GM12878 (cell line): ENCODE measurements at regions not wholly inside any gene's neighbourhood (a gene's known extent, or its start where the extent isn't known, plus 50 kb on each side); places are given as distances from the start of the nearest gene placed in this dataset.

Source experiments
- ATAC-seq: fragments of 200-7000 bp; cut with Tn5 transposase; 3 replicates; pipeline ENCODE4 v1.9.1; 2020; ENCODE audit warnings: mild to moderate bottlenecking, moderate library complexity
- BruUV-seq: library from RNA; stranded (reverse); fragments of 400-500 nt; replicated peaks from 2 replicates; lab custom pipeline; 2021; lab: Mats Ljungman, UMichigan
- CTCF ChIA-PET: fragments of 300-600 bp; sonication (Branson Sonifier 250); formaldehyde crosslinking; extraction: SDS; loops from one replicate; lab custom pipeline; 2021; ENCODE audit warnings: inconsistent platforms; lab: Yijun Ruan, JAX
- POLR2A ChIA-PET: fragments of 350-600 bp; formaldehyde crosslinking; extraction: SDS; loops from one replicate; lab custom pipeline; 2021; ENCODE audit warnings: inconsistent platforms; lab: Charles Lee
- RAD21 ChIA-PET: fragments of 300-600 bp; sonication (Branson Sonifier 250); formaldehyde crosslinking; loops from one replicate; lab custom pipeline; 2023; ENCODE audit warnings: antibody characterized with exemption; ENCODE audit not compliant: unreplicated experiment; lab: Charles Lee
- SMC1A ChIA-PET: fragments of 300-600 bp; sonication (Branson Sonifier 250); formaldehyde crosslinking; loops from one replicate; lab custom pipeline; 2023; ENCODE audit not compliant: unreplicated experiment, uncharacterized antibody; lab: Charles Lee
- DNase-seq: peaks from one replicate; pipeline ENCODE4 v3.0.0-alpha.2; 2011; ENCODE audit warnings: low read depth, low spot score
- FAIRE-seq: peaks from 3 replicates; lab custom pipeline; 2011; peaks lifted over from hg19 to GRCh38; lab: Jason Lieb, UNC
- H2AFZ ChIP-seq: 2 replicates; pipeline ENCODE4 v1.6.0; 2011; ENCODE audit warnings: low read depth, low read length, control low read depth; ENCODE audit not compliant: control insufficient read depth
- H3K27ac ChIP-seq: 2 replicates; pipeline ENCODE4 v1.5.1; 2011; ENCODE audit warnings: control low read depth; ENCODE audit not compliant: control insufficient read depth, insufficient read depth
- H3K27me3 ChIP-seq, 2 experiments: replicated peaks in 1 of 2; 2 replicates each; pipeline versions ENCODE4 v1.6.0 to v1.6.1; 2011; ENCODE audit warnings: low read length in 1 of 2; ENCODE audit not compliant: control insufficient read depth in 2 of 2, insufficient read depth in 2 of 2
- H3K36me3 ChIP-seq, 2 experiments: 2 replicates each; pipeline ENCODE4 v1.5.1; 2011; ENCODE audit warnings: low read length in 1 of 2; ENCODE audit not compliant: control insufficient read depth in 2 of 2, insufficient read depth in 2 of 2
- H3K4me1 ChIP-seq: 2 replicates; pipeline ENCODE4 v1.6.1; 2011; ENCODE audit warnings: mild to moderate bottlenecking, low read length, moderate library complexity, mixed read lengths; ENCODE audit not compliant: control insufficient read depth, insufficient read depth
- H3K4me2 ChIP-seq: 2 replicates; pipeline ENCODE4 v1.6.0; 2011; ENCODE audit warnings: control low read depth; ENCODE audit not compliant: control insufficient read depth, insufficient read depth
- H3K4me3 ChIP-seq: fragments of 200-600 bp; sonication (generic); 2 replicates; pipeline ENCODE4 v1.5.1; 2016
- H3K79me2 ChIP-seq: 2 replicates; pipeline ENCODE4 v1.6.0; 2011; ENCODE audit warnings: low read length; ENCODE audit not compliant: control insufficient read depth, insufficient read depth
- H3K9ac ChIP-seq: 2 replicates; pipeline ENCODE4 v1.8.0; 2011; ENCODE audit warnings: low read length, control low read depth, mixed read lengths; ENCODE audit not compliant: control insufficient read depth, insufficient read depth
- H3K9me3 ChIP-seq: replicated peaks from 3 replicates; pipeline ENCODE4 v1.5.1; 2011; ENCODE audit warnings: mild to moderate bottlenecking, low read length; ENCODE audit not compliant: control insufficient read depth, insufficient read depth
- H4K20me1 ChIP-seq: 2 replicates; pipeline ENCODE4 v1.6.0; 2011; ENCODE audit not compliant: control insufficient read depth, insufficient read depth
- CHD2 ChIP-seq: IDR thresholded peaks from 2 replicates; pipeline ENCODE4 v1.6.1; 2011; ENCODE audit warnings: low read depth, low read length, improper control_type of control experiment, borderline replicate concordance
- CHD4 ChIP-seq: fragments of 200-600 bp; sonication (generic); IDR thresholded peaks from 2 replicates; pipeline ENCODE4 v1.6.1; 2016; ENCODE audit warnings: mild to moderate bottlenecking
- ESRRA ChIP-seq: IDR thresholded peaks from 2 replicates; pipeline ENCODE4 v1.6.1; 2012; ENCODE audit warnings: mild to moderate bottlenecking, low read length, improper control_type of control experiment
- FOXK2 ChIP-seq: fragments of 450-650 bp; IDR thresholded peaks from 2 replicates; pipeline ENCODE4 v1.6.1; 2017; ENCODE audit warnings: mild to moderate bottlenecking, moderate library complexity
- GATAD2B ChIP-seq: fragments of 450-650 bp; conservative IDR thresholded peaks from 2 replicates; pipeline ENCODE4 v1.6.1; 2017; ENCODE audit warnings: low read depth, mild to moderate bottlenecking, moderate library complexity
- MXI1 ChIP-seq: fragments of 150-350 bp; IDR thresholded peaks from 2 replicates; pipeline ENCODE4 v1.6.1; 2011; ENCODE audit warnings: low read depth, mild to moderate bottlenecking, inconsistent platforms, low read length, improper control_type of control experiment
- NFYA ChIP-seq: IDR thresholded peaks from 2 replicates; pipeline ENCODE4 v1.6.1; 2011; ENCODE audit warnings: low read depth, mild to moderate bottlenecking, low read length, improper control_type of control experiment, borderline replicate concordance
- NRF1 ChIP-seq: conservative IDR thresholded peaks from 2 replicates; pipeline ENCODE4 v1.6.1; 2011; ENCODE audit warnings: mild to moderate bottlenecking, low read depth, low read length, improper control_type of control experiment
- SIX5 ChIP-seq: IDR thresholded peaks from 2 replicates; pipeline ENCODE4 v1.6.1; 2011; ENCODE audit warnings: mild to moderate bottlenecking, low read depth, low read length, moderate library complexity; ENCODE audit not compliant: severe bottlenecking
- SMAD1 ChIP-seq: fragments of 450-650 bp; IDR thresholded peaks from 2 replicates; pipeline ENCODE4 v1.6.1; 2018; ENCODE audit warnings: mild to moderate bottlenecking, low read depth; ENCODE audit not compliant: partially characterized antibody
- TBL1XR1 ChIP-seq: IDR thresholded peaks from 2 replicates; pipeline ENCODE4 v1.6.1; 2012; ENCODE audit warnings: low read depth, low read length, improper control_type of control experiment
- ZNF24 ChIP-seq: fragments of 450-650 bp; IDR thresholded peaks from 2 replicates; pipeline ENCODE4 v1.6.1; 2017; ENCODE audit warnings: antibody characterized with exemption, mild to moderate bottlenecking
- ZNF384 ChIP-seq: IDR thresholded peaks from 2 replicates; pipeline ENCODE4 v1.6.1; 2012; ENCODE audit warnings: low read depth, mild to moderate bottlenecking, low read length, improper control_type of control experiment, borderline replicate concordance
- WGBS: methylation state at CpG from one replicate; pipeline ENCODE4 v1.1.6; 2016; ENCODE audit warnings: low lambda C conversion rate; ENCODE audit not compliant: insufficient replicate concordance, insufficient coverage; ENCODE audit errors: missing lambda C conversion rate; 5-methylcytosine and 5-hydroxymethylcytosine counted together
- in situ Hi-C: fragments of 300-500 bp; cut with MboI; formaldehyde crosslinking; loops from 9 replicates; pipeline ENCODE4 v1.14.3; 2018; ENCODE audit warnings: mixed read lengths
- intact Hi-C: fragments of 100-400 bp; cut with micrococcal nuclease; formaldehyde crosslinking; loops from one replicate; pipeline ENCODE4 v1.14.2; 2022; ENCODE audit not compliant: unreplicated experiment
- TF ChIP-seq, protein P1 (sequence below): IDR thresholded peaks from 2 replicates; pipeline ENCODE4 v1.6.1; 2012; ENCODE audit warnings: low read depth, low read length, improper control_type of control experiment
- TF ChIP-seq, protein P2 (sequence below): fragments of 450-650 bp; IDR thresholded peaks from 2 replicates; pipeline ENCODE4 v1.6.1; 2017; ENCODE audit warnings: mild to moderate bottlenecking, moderate library complexity
- TF ChIP-seq, protein P3 (sequence below): fragments of 450-650 bp; IDR thresholded peaks from 2 replicates; pipeline ENCODE4 v1.6.1; 2017; ENCODE audit warnings: mild to moderate bottlenecking, moderate library complexity

DNA sequence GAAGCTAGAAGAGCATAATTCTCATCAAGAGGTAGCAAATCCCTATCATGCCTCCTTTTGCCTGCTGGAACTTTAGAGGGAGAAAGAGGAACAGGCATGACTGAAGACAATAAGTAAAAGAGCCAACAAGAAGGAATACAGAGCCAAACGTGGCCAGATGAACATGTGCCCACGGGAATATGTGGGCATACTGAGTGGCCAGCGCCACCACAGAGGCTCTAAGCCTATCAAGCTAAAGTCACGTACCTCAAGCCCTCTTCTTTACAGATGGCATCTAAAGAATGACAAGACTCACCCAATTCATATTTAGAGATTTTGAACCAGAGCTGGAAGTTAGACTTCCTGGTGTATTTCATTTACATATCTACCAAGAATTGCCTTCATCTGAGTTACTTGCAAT lies 59.9 kb upstream of the ITGA4 start:
- no peak overlapping the region for H2AFZ ChIP-seq
- WGBS, result 65% methylated on average over 4 of the region's 4 CpGs
- H3K79me2 ChIP-seq, result no peaks in the 10 kb centered on the region
- H3K36me3 ChIP-seq, result no peaks in the 10 kb centered on the region
- intact Hi-C loops, result loop anchor here (5.0 kb wide), 1 partner anchor 85 kb away; no protein-coding TSS in a partner anchor
- no peak overlapping the region for H3K9ac ChIP-seq
- ChIA-PET CTCF (interaction anchor here (1.3 to 2.5 kb wide), 3 partner anchors 69 to 318 kb away, joined by 3 to 8 read pairs (median 5); no protein-coding TSS in a partner anchor), SMC1A (interaction anchor here (0.8 to 7.6 kb wide), 13 partner anchors 10 to 91 kb away, joined by 3 to 46 read pairs (median 3); no protein-coding TSS in a partner anchor), RAD21 (interaction anchor here (1.0 to 2.9 kb wide), 5 partner anchors 23 to 87 kb away, joined by 3 to 8 read pairs (median 3); partner anchors contain the start of gene ITGA4), POLR2A (interaction anchor here (0.5 kb wide), 1 partner anchor 83 kb away, joined by 3 read pairs; no protein-coding TSS in a partner anchor)
- ATAC-seq, result no peak
- H3K4me2 ChIP-seq, result no peak overlapping the region
- no peaks in the 10 kb centered on the region for H3K27me3 ChIP-seq
- no peak overlapping the region for H3K4me3 ChIP-seq
- H3K9me3 ChIP-seq, result no peaks in the 10 kb centered on the region; the same call in 2 of the 3 replicates
- H3K4me1 ChIP-seq, result peaks cover 2% of the 10 kb centered on the region; the same call in 1 of the 2 replicates
- FAIRE-seq, result no peak
- no peak overlapping the region for H3K27ac ChIP-seq
- BruUV-seq, result no TSS peak
- no peaks in the 10 kb centered on the region for H4K20me1 ChIP-seq
- in situ Hi-C loops, result no loop called here
- no peak for DNase-seq
- TF ChIP-seq MXI1, result no peak
- TF ChIP-seq NRF1, result no peak
- no peak for TF ChIP-seq TBL1XR1
- TF ChIP-seq CHD4, result no peak
- TF ChIP-seq SIX5, result no peak
- no peak for TF ChIP-seq FOXK2
- TF ChIP-seq NFYA, result no peak
- TF ChIP-seq, protein P1, sequence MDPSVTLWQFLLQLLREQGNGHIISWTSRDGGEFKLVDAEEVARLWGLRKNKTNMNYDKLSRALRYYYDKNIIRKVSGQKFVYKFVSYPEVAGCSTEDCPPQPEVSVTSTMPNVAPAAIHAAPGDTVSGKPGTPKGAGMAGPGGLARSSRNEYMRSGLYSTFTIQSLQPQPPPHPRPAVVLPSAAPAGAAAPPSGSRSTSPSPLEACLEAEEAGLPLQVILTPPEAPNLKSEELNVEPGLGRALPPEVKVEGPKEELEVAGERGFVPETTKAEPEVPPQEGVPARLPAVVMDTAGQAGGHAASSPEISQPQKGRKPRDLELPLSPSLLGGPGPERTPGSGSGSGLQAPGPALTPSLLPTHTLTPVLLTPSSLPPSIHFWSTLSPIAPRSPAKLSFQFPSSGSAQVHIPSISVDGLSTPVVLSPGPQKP, result no peak
- TF ChIP-seq CHD2, result no peak
- no peak for TF ChIP-seq ZNF384
- no peak for TF ChIP-seq SMAD1
- TF ChIP-seq GATAD2B, result no peak
- TF ChIP-seq ESRRA, result no peak
- no peak for TF ChIP-seq ZNF24
- TF ChIP-seq, protein P2, sequence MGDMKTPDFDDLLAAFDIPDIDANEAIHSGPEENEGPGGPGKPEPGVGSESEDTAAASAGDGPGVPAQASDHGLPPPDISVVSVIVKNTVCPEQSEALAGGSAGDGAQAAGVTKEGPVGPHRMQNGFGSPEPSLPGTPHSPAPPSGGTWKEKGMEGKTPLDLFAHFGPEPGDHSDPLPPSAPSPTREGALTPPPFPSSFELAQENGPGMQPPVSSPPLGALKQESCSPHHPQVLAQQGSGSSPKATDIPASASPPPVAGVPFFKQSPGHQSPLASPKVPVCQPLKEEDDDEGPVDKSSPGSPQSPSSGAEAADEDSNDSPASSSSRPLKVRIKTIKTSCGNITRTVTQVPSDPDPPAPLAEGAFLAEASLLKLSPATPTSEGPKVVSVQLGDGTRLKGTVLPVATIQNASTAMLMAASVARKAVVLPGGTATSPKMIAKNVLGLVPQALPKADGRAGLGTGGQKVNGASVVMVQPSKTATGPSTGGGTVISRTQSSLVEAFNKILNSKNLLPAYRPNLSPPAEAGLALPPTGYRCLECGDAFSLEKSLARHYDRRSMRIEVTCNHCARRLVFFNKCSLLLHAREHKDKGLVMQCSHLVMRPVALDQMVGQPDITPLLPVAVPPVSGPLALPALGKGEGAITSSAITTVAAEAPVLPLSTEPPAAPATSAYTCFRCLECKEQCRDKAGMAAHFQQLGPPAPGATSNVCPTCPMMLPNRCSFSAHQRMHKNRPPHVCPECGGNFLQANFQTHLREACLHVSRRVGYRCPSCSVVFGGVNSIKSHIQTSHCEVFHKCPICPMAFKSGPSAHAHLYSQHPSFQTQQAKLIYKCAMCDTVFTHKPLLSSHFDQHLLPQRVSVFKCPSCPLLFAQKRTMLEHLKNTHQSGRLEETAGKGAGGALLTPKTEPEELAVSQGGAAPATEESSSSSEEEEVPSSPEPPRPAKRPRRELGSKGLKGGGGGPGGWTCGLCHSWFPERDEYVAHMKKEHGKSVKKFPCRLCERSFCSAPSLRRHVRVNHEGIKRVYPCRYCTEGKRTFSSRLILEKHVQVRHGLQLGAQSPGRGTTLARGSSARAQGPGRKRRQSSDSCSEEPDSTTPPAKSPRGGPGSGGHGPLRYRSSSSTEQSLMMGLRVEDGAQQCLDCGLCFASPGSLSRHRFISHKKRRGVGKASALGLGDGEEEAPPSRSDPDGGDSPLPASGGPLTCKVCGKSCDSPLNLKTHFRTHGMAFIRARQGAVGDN, result no peak
- TF ChIP-seq, protein P3, sequence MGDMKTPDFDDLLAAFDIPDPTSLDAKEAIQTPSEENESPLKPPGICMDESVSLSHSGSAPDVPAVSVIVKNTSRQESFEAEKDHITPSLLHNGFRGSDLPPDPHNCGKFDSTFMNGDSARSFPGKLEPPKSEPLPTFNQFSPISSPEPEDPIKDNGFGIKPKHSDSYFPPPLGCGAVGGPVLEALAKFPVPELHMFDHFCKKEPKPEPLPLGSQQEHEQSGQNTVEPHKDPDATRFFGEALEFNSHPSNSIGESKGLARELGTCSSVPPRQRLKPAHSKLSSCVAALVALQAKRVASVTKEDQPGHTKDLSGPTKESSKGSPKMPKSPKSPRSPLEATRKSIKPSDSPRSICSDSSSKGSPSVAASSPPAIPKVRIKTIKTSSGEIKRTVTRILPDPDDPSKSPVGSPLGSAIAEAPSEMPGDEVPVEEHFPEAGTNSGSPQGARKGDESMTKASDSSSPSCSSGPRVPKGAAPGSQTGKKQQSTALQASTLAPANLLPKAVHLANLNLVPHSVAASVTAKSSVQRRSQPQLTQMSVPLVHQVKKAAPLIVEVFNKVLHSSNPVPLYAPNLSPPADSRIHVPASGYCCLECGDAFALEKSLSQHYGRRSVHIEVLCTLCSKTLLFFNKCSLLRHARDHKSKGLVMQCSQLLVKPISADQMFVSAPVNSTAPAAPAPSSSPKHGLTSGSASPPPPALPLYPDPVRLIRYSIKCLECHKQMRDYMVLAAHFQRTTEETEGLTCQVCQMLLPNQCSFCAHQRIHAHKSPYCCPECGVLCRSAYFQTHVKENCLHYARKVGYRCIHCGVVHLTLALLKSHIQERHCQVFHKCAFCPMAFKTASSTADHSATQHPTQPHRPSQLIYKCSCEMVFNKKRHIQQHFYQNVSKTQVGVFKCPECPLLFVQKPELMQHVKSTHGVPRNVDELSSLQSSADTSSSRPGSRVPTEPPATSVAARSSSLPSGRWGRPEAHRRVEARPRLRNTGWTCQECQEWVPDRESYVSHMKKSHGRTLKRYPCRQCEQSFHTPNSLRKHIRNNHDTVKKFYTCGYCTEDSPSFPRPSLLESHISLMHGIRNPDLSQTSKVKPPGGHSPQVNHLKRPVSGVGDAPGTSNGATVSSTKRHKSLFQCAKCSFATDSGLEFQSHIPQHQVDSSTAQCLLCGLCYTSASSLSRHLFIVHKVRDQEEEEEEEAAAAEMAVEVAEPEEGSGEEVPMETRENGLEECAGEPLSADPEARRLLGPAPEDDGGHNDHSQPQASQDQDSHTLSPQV, result no peak
